ENCODE measurements at regions not wholly inside any gene's neighbourhood (a gene's known extent, or its start where the extent isn't known, plus 50 kb on each side); places are given as distances from the start of the nearest gene placed in this dataset.

GRCh38 chr1:191483988-191484387, 674.3 kb upstream of the RGS18 start:
- DNase-seq (no peak), ATAC-seq (no peak)
- no peak for TF ChIP-seq CTCF (IDR thresholded peaks at IDR 0.05)
- no peaks in the 10 kb centered on the region for H3K36me3 ChIP-seq (ENCODE audit: low read depth)
- no peaks in the 10 kb centered on the region for H3K9me3 ChIP-seq
- intact Hi-C loops (cut with DNase I, micrococcal nuclease): no loop called here
- no peaks in the 10 kb centered on the region for H3K4me1 ChIP-seq (ENCODE audit: low read depth)
- H3K4me3 ChIP-seq: no peak overlapping the region

DNA sequence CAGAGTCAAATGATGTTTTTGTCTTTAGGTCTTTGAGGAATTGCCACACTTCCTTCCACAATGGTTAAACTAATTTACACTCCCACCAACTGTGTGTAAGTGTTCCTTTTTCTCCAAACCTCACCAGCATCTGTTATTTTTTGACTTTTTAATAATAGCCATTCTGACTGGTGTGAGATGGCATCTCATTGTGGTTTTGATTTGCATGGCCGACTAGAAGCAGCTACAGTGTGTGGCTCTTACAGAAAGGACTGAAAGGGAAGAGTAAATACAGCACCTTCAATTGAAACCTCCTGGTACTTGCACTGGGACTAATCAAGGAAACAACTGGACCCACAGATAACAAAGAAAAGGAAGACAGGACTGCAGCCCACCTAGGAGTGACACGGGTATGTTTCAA, 668.0 kb upstream of the RGS18 start:
- ATAC-seq (no peak), DNase-seq (no peak)
- H3K36me3 ChIP-seq (ENCODE audit: low read depth): no peaks in the 10 kb centered on the region
- TF ChIP-seq CTCF (IDR thresholded peaks at IDR 0.05): no peak
- intact Hi-C loops (cut with DNase I, micrococcal nuclease): no loop called here
- H3K4me1 ChIP-seq (ENCODE audit: low read depth): no peaks in the 10 kb centered on the region
- no peak overlapping the region for H3K4me3 ChIP-seq
- no peaks in the 10 kb centered on the region for H3K9me3 ChIP-seq

- DNase-seq: no peak
- ATAC-seq: no peak
- no peak for TF ChIP-seq CTCF (IDR thresholded peaks at IDR 0.05)
- Histone ChIP-seq H3K9me3 (no peaks in the 10 kb centered on the region), H3K36me3 (ENCODE audit: low read depth) (no peaks in the 10 kb centered on the region), H3K4me3 (no peak overlapping the region), H3K4me1 (ENCODE audit: low read depth) (no peaks in the 10 kb centered on the region)
- intact Hi-C loops (cut with DNase I, micrococcal nuclease): no loop called here
Measured at GRCh38 chr1:191495040-191495439, 663.2 kb upstream of the RGS18 start.

GRCh38 chr1:191498318-191498717, 659.9 kb upstream of the RGS18 start:
- intact Hi-C loops (cut with DNase I, micrococcal nuclease): no loop called here
- Histone ChIP-seq H3K9me3 (no peaks in the 10 kb centered on the region), H3K4me3 (no peak overlapping the region), H3K36me3 (ENCODE audit: low read depth) (no peaks in the 10 kb centered on the region), H3K4me1 (ENCODE audit: low read depth) (no peaks in the 10 kb centered on the region)
- no peak for TF ChIP-seq CTCF (IDR thresholded peaks at IDR 0.05)
- no peak for ATAC-seq
- DNase-seq: no peak

DNA sequence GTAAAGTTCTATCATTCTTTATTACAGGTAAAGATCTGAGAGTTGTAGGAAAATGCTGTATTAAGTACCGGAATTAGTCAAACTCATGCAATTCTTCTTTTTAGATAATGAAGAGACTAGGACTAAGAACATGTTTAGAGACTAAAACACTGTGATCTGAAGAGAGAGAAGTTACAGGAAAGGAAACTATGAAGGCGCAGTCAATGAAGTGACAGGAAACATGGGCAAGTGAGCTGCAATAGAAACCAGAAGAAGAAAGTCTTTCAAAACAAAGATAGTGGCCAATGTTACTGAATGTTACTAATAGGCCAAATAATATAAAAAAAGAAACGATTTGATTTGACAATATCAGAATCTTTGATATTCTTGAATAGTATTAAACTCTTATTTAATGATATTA, 659.4 kb upstream of the RGS18 start:
- no peaks in the 10 kb centered on the region for H3K36me3 ChIP-seq (ENCODE audit: low read depth)
- no peaks in the 10 kb centered on the region for H3K9me3 ChIP-seq
- H3K4me1 ChIP-seq (ENCODE audit: low read depth): no peaks in the 10 kb centered on the region
- intact Hi-C loops (cut with DNase I, micrococcal nuclease): no loop called here
- DNase-seq (no peak), ATAC-seq (no peak)
- no peak for TF ChIP-seq CTCF (IDR thresholded peaks at IDR 0.05)
- no peak overlapping the region for H3K4me3 ChIP-seq

GRCh38 chr1:191504999-191505398, 653.3 kb upstream of the RGS18 start:
- TF ChIP-seq CTCF (IDR thresholded peaks at IDR 0.05): no peak
- intact Hi-C loops (cut with DNase I, micrococcal nuclease): no loop called here
- no peak for ATAC-seq
- Histone ChIP-seq H3K4me1 (ENCODE audit: low read depth) (no peaks in the 10 kb centered on the region), H3K36me3 (ENCODE audit: low read depth) (no peaks in the 10 kb centered on the region), H3K4me3 (no peak overlapping the region), H3K9me3 (no peaks in the 10 kb centered on the region)
- no peak for DNase-seq
